B cell (primary cell): ENCODE measurements at regions not wholly inside any gene's neighbourhood (a gene's known extent, or its start where the extent isn't known, plus 50 kb on each side); places are given as distances from the start of the nearest gene placed in this dataset.

Experiments
- ATAC-seq: fragments of 200-7000 bp; cut with Tn5 transposase; one replicate; pipeline ENCODE4 v1.10.0; 2021; ENCODE audit warnings: low read depth, mild to moderate bottlenecking, moderate number of reproducible peaks, moderate library complexity
- CTCF ChIA-PET: fragments of 350-600 bp; sonication (Branson Sonifier 250); formaldehyde crosslinking; loops from one replicate; lab custom pipeline; 2021; ENCODE audit warnings: antibody characterized with exemption, inconsistent platforms; lab: Charles Lee
- POLR2A ChIA-PET: fragments of 350-600 bp; sonication (Branson Sonifier 250); formaldehyde crosslinking; loops from one replicate; lab custom pipeline; 2021; ENCODE audit warnings: antibody characterized with exemption; lab: Charles Lee
- DNase-seq: peaks from one replicate; pipeline ENCODE4 v3.0.0; 2013
- H2AFZ ChIP-seq: 2 replicates; pipeline ENCODE4 v1.6.1; 2012; ENCODE audit warnings: mild to moderate bottlenecking, low read depth, low read length; ENCODE audit not compliant: insufficient read depth, poor library complexity, severe bottlenecking
- H3K27ac ChIP-seq, 2 donors: 1 replicate in 1 of 2; 2 replicates in 1 of 2; pipeline ENCODE4 v1.5.1; 2012 to 2013; ENCODE audit warnings: low read length in 2 of 2, mild to moderate bottlenecking in 2 of 2, moderate library complexity in 1 of 2
- H3K27me3 ChIP-seq, 4 experiments: fragments of 200-600 bp in 1 of 4; sonication (generic) in 1 of 4; replicated peaks in 1 of 4; 1 replicate in 2 of 4; 2 replicates in 2 of 4; pipeline versions ENCODE4 v1.6.1 to v1.7.0; 2013 to 2016; ENCODE audit warnings: low read length in 3 of 4, mild to moderate bottlenecking in 2 of 4, mixed read lengths in 1 of 4, moderate library complexity in 1 of 4; ENCODE audit not compliant: insufficient read depth in 4 of 4, control insufficient read depth in 3 of 4; ENCODE audit errors: control extremely low read depth in 1 of 4
- H3K36me3 ChIP-seq, 2 experiments: replicated peaks in 1 of 2; 1 replicate in 1 of 2; 2 replicates in 1 of 2; pipeline versions ENCODE4 v1.6.1 to v1.7.1; 2013; ENCODE audit warnings: low read length in 1 of 2; ENCODE audit not compliant: insufficient read depth in 2 of 2, control insufficient read depth in 1 of 2; ENCODE audit errors: control extremely low read depth in 1 of 2, extremely low read depth in 1 of 2
- H3K4me1 ChIP-seq, 2 donors: fragments of 200-600 bp in 1 of 2; sonication (generic) in 1 of 2; 1 replicate in 1 of 2; 2 replicates in 1 of 2; pipeline versions ENCODE4 v1.5.1 to v1.6.1; 2013 to 2017; ENCODE audit warnings: low read length in 2 of 2; ENCODE audit not compliant: control insufficient read depth in 2 of 2, insufficient read depth in 2 of 2
- H3K4me2 ChIP-seq: replicated peaks from 2 replicates; pipeline ENCODE3; 2012; ENCODE audit warnings: mild to moderate bottlenecking, low read depth, low read length; ENCODE audit not compliant: poor library complexity, severe bottlenecking
- H3K4me3 ChIP-seq, 5 experiments: fragments of 200-600 bp in 1 of 5; sonication (generic) in 1 of 5; 1 replicate in 3 of 5; 2 replicates in 2 of 5; pipeline versions ENCODE4 v1.5.1 to v1.7.0; 2011 to 2016; ENCODE audit warnings: low read length in 4 of 5, mild to moderate bottlenecking in 4 of 5, low read depth in 2 of 5, control low read depth in 1 of 5, moderate library complexity in 1 of 5; ENCODE audit not compliant: insufficient read depth in 1 of 5; ENCODE audit errors: control extremely low read depth in 1 of 5, extremely low read depth in 1 of 5
- H3K79me2 ChIP-seq: fragments of 200-600 bp; sonication (generic); one replicate; pipeline ENCODE4 v1.6.0; 2016; ENCODE audit warnings: low read length; ENCODE audit not compliant: control insufficient read depth, insufficient read depth
- H3K9ac ChIP-seq: fragments of 200-600 bp; sonication (generic); 2 replicates; pipeline ENCODE4 v1.6.1; 2017; ENCODE audit warnings: mild to moderate bottlenecking, low read length, moderate library complexity
- H3K9me3 ChIP-seq, 3 donors: one replicate each; pipeline versions ENCODE4 v1.6.1 to v1.7.1; 2013; ENCODE audit warnings: low read length in 2 of 3; ENCODE audit not compliant: control insufficient read depth in 2 of 3, insufficient read depth in 1 of 3; ENCODE audit errors: control extremely low read depth in 1 of 3
- H4K20me1 ChIP-seq: 2 replicates; pipeline ENCODE4 v1.6.0; 2012; ENCODE audit warnings: mild to moderate bottlenecking, low read length; ENCODE audit not compliant: insufficient read depth, control insufficient read depth, poor library complexity, severe bottlenecking
- H3K27ac Mint-ChIP-seq: one replicate; pipeline ENCODE4 v1.8.0; 2021; ENCODE audit warnings: mixed read lengths
- H3K27me3 Mint-ChIP-seq: one replicate; pipeline ENCODE4 v1.8.0; 2021; ENCODE audit warnings: mixed read lengths
- H3K4me1 Mint-ChIP-seq: one replicate; pipeline ENCODE4 v1.8.0; 2021; ENCODE audit warnings: mixed read lengths
- H3K4me3 Mint-ChIP-seq: one replicate; pipeline ENCODE4 v1.8.0; 2021; ENCODE audit warnings: mixed read lengths
- H3K9me3 Mint-ChIP-seq: one replicate; pipeline ENCODE4 v1.8.0; 2022; ENCODE audit warnings: mixed read lengths; ENCODE audit not compliant: insufficient read depth
- CTCF ChIP-seq: fragments of 200-600 bp; IDR thresholded peaks from one replicate; pipeline ENCODE4 v1.8.0; 2022; ENCODE audit warnings: antibody characterized with exemption, mild to moderate bottlenecking
- EZH2 ChIP-seq: IDR thresholded peaks from 2 replicates; pipeline ENCODE4 v1.6.1; 2012; ENCODE audit warnings: borderline replicate concordance, low read depth, mild to moderate bottlenecking, moderate library complexity, low read length; ENCODE audit not compliant: insufficient read depth, poor library complexity, severe bottlenecking
- WGBS: methylation state at CpG from one replicate; pipeline ENCODE4 v1.1.5; 2013; ENCODE audit warnings: missing lambda C conversion rate; ENCODE audit not compliant: insufficient coverage; 5-methylcytosine and 5-hydroxymethylcytosine counted together
- intact Hi-C: fragments of 100-400 bp; cut with micrococcal nuclease; formaldehyde crosslinking; loops from one replicate; pipeline ENCODE4 v1.10.0; 2022

DNA sequence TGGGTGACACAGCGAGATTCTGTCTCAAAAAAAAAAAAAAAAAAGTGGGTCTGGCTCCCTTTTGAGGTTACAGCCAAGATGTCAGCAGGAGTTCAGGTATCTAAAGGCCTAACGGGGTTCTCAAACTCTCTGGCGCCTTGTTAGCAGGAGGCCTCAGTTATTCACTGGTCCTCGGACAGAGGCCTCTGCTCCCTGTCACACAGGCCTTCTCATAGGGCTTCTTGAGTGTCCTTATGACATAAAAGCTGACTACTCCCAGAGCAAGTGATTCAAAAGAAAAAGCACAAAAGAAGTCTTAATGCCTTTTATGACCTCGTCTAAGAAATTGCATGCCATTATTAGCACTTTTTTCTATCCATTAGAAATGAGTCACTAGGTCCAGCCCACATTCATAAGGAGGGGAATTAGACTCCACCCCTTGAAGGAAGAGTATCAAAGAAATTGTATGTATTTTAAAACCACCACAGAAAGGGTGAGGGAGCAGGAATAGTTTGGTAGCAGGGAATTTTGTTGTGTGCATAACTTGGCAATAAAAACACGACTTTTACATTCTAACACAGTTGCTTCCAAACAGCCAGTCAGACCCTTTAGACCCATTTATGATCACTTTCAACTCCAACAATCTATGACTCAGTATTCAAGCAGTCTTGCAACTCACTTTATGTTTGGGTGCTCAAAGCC is 90.3 kb downstream of the MEX3B start:
- ChIA-PET CTCF (no interaction called here), POLR2A (no interaction called here)
- TF ChIP-seq EZH2 (no peak), CTCF (no peak)
- Mint-ChIP-seq H3K27me3 (peaks cover 5% of the 10 kb centered on the region), H3K9me3 (no peaks in the 10 kb centered on the region), H3K4me3 (no peak overlapping the region), H3K4me1 (no peaks in the 10 kb centered on the region), H3K27ac (no peak overlapping the region)
- intact Hi-C loops = no loop called here
- Histone ChIP-seq H3K4me1 (no peaks in the 10 kb centered on the region), H3K36me3 (no peaks in the 10 kb centered on the region), H3K4me2 (no peak overlapping the region), H4K20me1 (no peaks in the 10 kb centered on the region), H3K27ac (no peak overlapping the region), H3K4me3 (no peak overlapping the region), H3K9me3 (no peaks in the 10 kb centered on the region), H3K9ac (no peak overlapping the region), H2AFZ (no peak overlapping the region), H3K79me2 (no peaks in the 10 kb centered on the region), H3K27me3 (no peaks in the 10 kb centered on the region)
- WGBS = 83% methylated on average over 4 of the region's 6 CpGs
- ATAC-seq = no peak
- DNase-seq = no peak

DNA sequence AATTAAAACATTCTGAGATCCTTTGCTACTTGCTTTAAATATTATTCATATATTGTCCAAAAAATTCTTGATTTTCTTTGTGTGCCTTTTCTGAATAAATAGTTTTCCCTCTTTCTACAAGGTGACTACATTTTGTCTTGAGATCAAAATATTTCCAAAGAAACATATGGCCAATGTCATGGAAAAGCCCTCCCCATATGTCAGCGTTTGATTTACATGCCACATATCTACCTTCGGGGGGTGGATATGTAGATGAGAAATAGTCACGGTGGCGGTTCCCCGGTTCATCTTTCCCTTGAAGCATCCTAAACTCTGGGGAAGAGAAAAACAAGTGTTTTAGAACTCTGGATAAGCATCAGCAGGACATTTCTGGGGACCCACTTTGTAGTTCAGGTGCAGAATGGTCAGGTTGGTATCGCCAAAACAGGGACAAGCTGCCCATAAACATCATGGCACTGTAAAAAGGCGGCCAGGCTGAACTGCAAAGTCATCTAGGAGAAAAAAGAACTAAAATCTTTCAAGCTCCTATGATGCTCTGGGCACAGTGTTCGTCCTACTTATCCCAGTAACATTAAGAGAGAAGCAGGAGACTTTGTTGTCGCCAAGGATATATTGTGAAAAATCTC is 91.5 kb downstream of the MEX3B start:
- DNase-seq = no peak
- H3K27me3 ChIP-seq = no peaks in the 10 kb centered on the region
- ChIA-PET POLR2A (no interaction called here), CTCF (no interaction called here)
- H3K4me2 ChIP-seq = no peak overlapping the region
- no peaks in the 10 kb centered on the region for H3K79me2 ChIP-seq
- no peaks in the 10 kb centered on the region for H4K20me1 ChIP-seq
- Mint-ChIP-seq H3K27me3 (peaks cover 8% of the 10 kb centered on the region), H3K4me3 (no peak overlapping the region), H3K4me1 (no peaks in the 10 kb centered on the region), H3K27ac (no peak overlapping the region), H3K9me3 (no peaks in the 10 kb centered on the region)
- H3K9ac ChIP-seq = no peak overlapping the region
- H2AFZ ChIP-seq = no peak overlapping the region
- TF ChIP-seq CTCF (no peak), EZH2 (no peak)
- WGBS = 100% methylated on average over 2 of the region's 9 CpGs
- intact Hi-C loops = no loop called here
- no peak for ATAC-seq
- H3K4me1 ChIP-seq = no peaks in the 10 kb centered on the region
- H3K9me3 ChIP-seq = no peaks in the 10 kb centered on the region
- no peak overlapping the region for H3K27ac ChIP-seq
- no peak overlapping the region for H3K4me3 ChIP-seq
- no peaks in the 10 kb centered on the region for H3K36me3 ChIP-seq
